ENCODE measurements at regions not wholly inside any gene's neighbourhood (a gene's known extent, or its start where the extent isn't known, plus 50 kb on each side); places are given as distances from the start of the nearest gene placed in this dataset.
A peak's percentile ranks its signal among the peaks of the same experiment; 100 is the strongest.
"Not testable (repeated sequence)": the region's sequence is repeated elsewhere in the genome, so short reads cannot be mapped to it uniquely, and the experiment has no call there.

- H3K4me3 Mint-ChIP-seq; H3K27me3 Mint-ChIP-seq; DNase-seq; H3K9me3 Mint-ChIP-seq; H3K27ac Mint-ChIP-seq; H3K36me3 Mint-ChIP-seq (ENCODE audit: low read depth); H3K4me1 Mint-ChIP-seq (ENCODE audit: low read depth): not testable (repeated sequence)
These were observed 114.2 kb upstream of the ZNF195 start for GRCh38 chr11:3493152-3493551.

- DNase-seq; H3K4me1 Mint-ChIP-seq (ENCODE audit: low read depth); H3K36me3 Mint-ChIP-seq (ENCODE audit: low read depth); H3K4me3 Mint-ChIP-seq; H3K27ac Mint-ChIP-seq; H3K27me3 Mint-ChIP-seq; H3K9me3 Mint-ChIP-seq: not testable (repeated sequence)
These were observed 109.1 kb upstream of the ZNF195 start for GRCh38 chr11:3488003-3488402.

GRCh38 chr11:3485737-3486136 lies 106.8 kb upstream of the ZNF195 start:
- H3K27me3 Mint-ChIP-seq; H3K27ac Mint-ChIP-seq; H3K9me3 Mint-ChIP-seq; H3K4me1 Mint-ChIP-seq (ENCODE audit: low read depth); H3K4me3 Mint-ChIP-seq; DNase-seq; H3K36me3 Mint-ChIP-seq (ENCODE audit: low read depth): not testable (repeated sequence)

- DNase-seq; H3K4me3 Mint-ChIP-seq; H3K36me3 Mint-ChIP-seq (ENCODE audit: low read depth); H3K4me1 Mint-ChIP-seq (ENCODE audit: low read depth); H3K9me3 Mint-ChIP-seq; H3K27ac Mint-ChIP-seq; H3K27me3 Mint-ChIP-seq: not testable (repeated sequence)
These were observed 98.3 kb upstream of the ZNF195 start for GRCh38 chr11:3476937-3477885.

- not testable (repeated sequence) for H3K9me3 Mint-ChIP-seq; H3K27me3 Mint-ChIP-seq; DNase-seq; H3K36me3 Mint-ChIP-seq (ENCODE audit: low read depth); H3K4me1 Mint-ChIP-seq (ENCODE audit: low read depth); H3K4me3 Mint-ChIP-seq; H3K27ac Mint-ChIP-seq
These were observed 97.4 kb upstream of the ZNF195 start for GRCh38 chr11:3476084-3476936.

- DNase-seq; H3K27ac Mint-ChIP-seq; H3K36me3 Mint-ChIP-seq (ENCODE audit: low read depth); H3K9me3 Mint-ChIP-seq; H3K4me3 Mint-ChIP-seq; H3K4me1 Mint-ChIP-seq (ENCODE audit: low read depth): not testable (repeated sequence)
- peaks cover 12% of the 10 kb centered on the region for H3K27me3 Mint-ChIP-seq
These were observed 90.0 kb upstream of the ZNF195 start for GRCh38 chr11:3468963-3469362.

GRCh38 chr11:3467599-3467998 lies 88.7 kb upstream of the ZNF195 start:
- H3K9me3 Mint-ChIP-seq; H3K4me3 Mint-ChIP-seq; H3K36me3 Mint-ChIP-seq (ENCODE audit: low read depth); H3K27ac Mint-ChIP-seq; H3K4me1 Mint-ChIP-seq (ENCODE audit: low read depth); DNase-seq: not testable (repeated sequence)
- H3K27me3 Mint-ChIP-seq: peaks cover 12% of the 10 kb centered on the region

GRCh38 chr11:3455666-3456065 lies 76.7 kb upstream of the ZNF195 start:
- H3K4me1 Mint-ChIP-seq (ENCODE audit: low read depth); H3K36me3 Mint-ChIP-seq (ENCODE audit: low read depth); DNase-seq; H3K4me3 Mint-ChIP-seq; H3K9me3 Mint-ChIP-seq; H3K27ac Mint-ChIP-seq: not testable (repeated sequence)
- peaks cover 14% of the 10 kb centered on the region for H3K27me3 Mint-ChIP-seq

GRCh38 chr11:3454844-3455243 lies 75.9 kb upstream of the ZNF195 start:
- H3K27ac Mint-ChIP-seq; H3K9me3 Mint-ChIP-seq; H3K36me3 Mint-ChIP-seq (ENCODE audit: low read depth); H3K4me1 Mint-ChIP-seq (ENCODE audit: low read depth): not testable (repeated sequence)
- Mint-ChIP-seq H3K27me3 (peaks cover 14% of the 10 kb centered on the region), H3K4me3 (peak overlapping the region; percentile 31)
- peak; percentile 59 for DNase-seq

GRCh38 chr11:3453596-3454256 lies 74.8 kb upstream of the ZNF195 start:
- not testable (repeated sequence) for H3K27ac Mint-ChIP-seq; H3K4me3 Mint-ChIP-seq; H3K36me3 Mint-ChIP-seq (ENCODE audit: low read depth); DNase-seq; H3K4me1 Mint-ChIP-seq (ENCODE audit: low read depth); H3K9me3 Mint-ChIP-seq
- H3K27me3 Mint-ChIP-seq: peaks cover 14% of the 10 kb centered on the region

- H3K9me3 Mint-ChIP-seq; H3K4me1 Mint-ChIP-seq (ENCODE audit: low read depth); H3K4me3 Mint-ChIP-seq; H3K36me3 Mint-ChIP-seq (ENCODE audit: low read depth); H3K27ac Mint-ChIP-seq; DNase-seq: not testable (repeated sequence)
- peaks cover 14% of the 10 kb centered on the region for H3K27me3 Mint-ChIP-seq
These were observed 71.9 kb upstream of the ZNF195 start for GRCh38 chr11:3450822-3451221.

- not testable (repeated sequence) for H3K9me3 Mint-ChIP-seq; H3K4me3 Mint-ChIP-seq; DNase-seq; H3K4me1 Mint-ChIP-seq (ENCODE audit: low read depth); H3K36me3 Mint-ChIP-seq (ENCODE audit: low read depth); H3K27ac Mint-ChIP-seq
- peaks cover 34% of the 10 kb centered on the region for H3K27me3 Mint-ChIP-seq
These were observed 66.6 kb upstream of the ZNF195 start for GRCh38 chr11:3445535-3445934.

- not testable (repeated sequence) for H3K4me3 Mint-ChIP-seq; H3K36me3 Mint-ChIP-seq (ENCODE audit: low read depth); H3K27ac Mint-ChIP-seq; H3K4me1 Mint-ChIP-seq (ENCODE audit: low read depth); DNase-seq; H3K9me3 Mint-ChIP-seq
- peaks cover 35% of the 10 kb centered on the region for H3K27me3 Mint-ChIP-seq
These were observed 65.4 kb upstream of the ZNF195 start for GRCh38 chr11:3444420-3444744.

- H3K27me3 Mint-ChIP-seq: peaks cover 38% of the 10 kb centered on the region
- H3K4me1 Mint-ChIP-seq (ENCODE audit: low read depth); H3K27ac Mint-ChIP-seq; H3K36me3 Mint-ChIP-seq (ENCODE audit: low read depth); H3K4me3 Mint-ChIP-seq; H3K9me3 Mint-ChIP-seq; DNase-seq: not testable (repeated sequence)
These were observed 64.9 kb upstream of the ZNF195 start for GRCh38 chr11:3443700-3444419.
